HG03442 (cell line): ENCODE measurements at regions not wholly inside any gene's neighbourhood (a gene's known extent, or its start where the extent isn't known, plus 50 kb on each side); places are given as distances from the start of the nearest gene placed in this dataset.

Experiments used
- ATAC-seq: cut with Tn5 transposase; IDR thresholded peaks from one replicate; pipeline ENCODE4 v1.9.1; 2021; ENCODE audit warnings: mild to moderate bottlenecking, moderate library complexity; ENCODE audit not compliant: unreplicated experiment

- no peak for ATAC-seq
These were observed 54.0 kb upstream of the RASSF8 start for GRCh38 chr12:25904442-25904841.

- ATAC-seq = no peak
These were observed 51.7 kb upstream of the RASSF8 start for GRCh38 chr12:25906651-25907340.
